H1 (cell line): ENCODE measurements at regions not wholly inside any gene's neighbourhood (a gene's known extent, or its start where the extent isn't known, plus 50 kb on each side); places are given as distances from the start of the nearest gene placed in this dataset.

ENCODE experiments used
- BACH1 ChIP-seq: IDR thresholded peaks from 2 replicates; pipeline ENCODE4 v1.6.1; 2012; ENCODE audit warnings: low read length, improper control_type of control experiment
- CBX5 ChIP-seq: fragments of 300-800, 300-1000 bp; sonication (generic); IDR thresholded peaks from 2 replicates; pipeline ENCODE4 v1.7.1; 2016; ENCODE audit warnings: antibody characterized with exemption, low read length, low read depth
- CEBPB ChIP-seq: IDR thresholded peaks from 2 replicates; pipeline ENCODE4 v1.6.1; 2012; ENCODE audit warnings: low read depth, low read length
- CREB1 ChIP-seq: IDR thresholded peaks from 2 replicates; pipeline ENCODE4 v1.6.1; 2012; ENCODE audit warnings: inconsistent platforms
- GABPA ChIP-seq: IDR thresholded peaks from 2 replicates; pipeline ENCODE4 v1.6.1; 2011; ENCODE audit warnings: mild to moderate bottlenecking, low read length, moderate library complexity, borderline replicate concordance; ENCODE audit not compliant: insufficient read depth
- SUZ12 ChIP-seq: fragments of 200-600 bp; sonication (generic); IDR thresholded peaks from 2 replicates; pipeline ENCODE4 v1.6.1; 2012; ENCODE audit warnings: mild to moderate bottlenecking, inconsistent platforms, low read length, moderate library complexity, mixed read lengths
- TAF7 ChIP-seq: optimal IDR thresholded peaks from 2 replicates; pipeline ENCODE3; 2011; ENCODE audit warnings: low read depth, mild to moderate bottlenecking, inconsistent platforms, low read length, moderate library complexity, borderline replicate concordance
- TF ChIP-seq, protein P1 (sequence below): fragments of 300-600 bp; sonication (generic); IDR thresholded peaks from 2 replicates; pipeline ENCODE4 v1.7.1; 2012; ENCODE audit warnings: low read length, moderate library complexity, mild to moderate bottlenecking, inconsistent platforms; ENCODE audit not compliant: insufficient replicate concordance

DNA sequence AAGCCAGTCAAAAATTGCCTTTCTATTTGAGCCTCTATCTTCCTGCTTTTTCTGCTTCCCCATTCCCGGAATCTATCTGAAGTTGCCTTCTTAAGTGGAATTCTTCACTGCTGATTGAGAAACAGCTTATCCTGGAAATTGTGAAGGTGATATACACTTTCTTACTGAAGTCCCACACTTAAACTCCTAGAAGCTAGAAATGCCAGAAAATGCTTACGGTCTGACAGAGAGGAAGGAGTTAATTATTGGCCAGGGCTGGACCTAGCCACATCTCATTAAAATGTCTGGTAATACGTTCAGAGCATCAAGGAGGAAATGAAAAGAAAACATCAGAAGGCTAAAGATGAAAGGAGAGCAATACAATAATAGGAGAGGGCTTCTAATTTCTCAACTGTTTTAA is 292.5 kb upstream of the SNX7 start (continued):
- TF ChIP-seq CEBPB (no peak), CBX5 (no peak), SUZ12 (no peak), TAF7 (no peak), CREB1 (no peak), GABPA (no peak), BACH1 (no peak)
- TF ChIP-seq, protein P1, sequence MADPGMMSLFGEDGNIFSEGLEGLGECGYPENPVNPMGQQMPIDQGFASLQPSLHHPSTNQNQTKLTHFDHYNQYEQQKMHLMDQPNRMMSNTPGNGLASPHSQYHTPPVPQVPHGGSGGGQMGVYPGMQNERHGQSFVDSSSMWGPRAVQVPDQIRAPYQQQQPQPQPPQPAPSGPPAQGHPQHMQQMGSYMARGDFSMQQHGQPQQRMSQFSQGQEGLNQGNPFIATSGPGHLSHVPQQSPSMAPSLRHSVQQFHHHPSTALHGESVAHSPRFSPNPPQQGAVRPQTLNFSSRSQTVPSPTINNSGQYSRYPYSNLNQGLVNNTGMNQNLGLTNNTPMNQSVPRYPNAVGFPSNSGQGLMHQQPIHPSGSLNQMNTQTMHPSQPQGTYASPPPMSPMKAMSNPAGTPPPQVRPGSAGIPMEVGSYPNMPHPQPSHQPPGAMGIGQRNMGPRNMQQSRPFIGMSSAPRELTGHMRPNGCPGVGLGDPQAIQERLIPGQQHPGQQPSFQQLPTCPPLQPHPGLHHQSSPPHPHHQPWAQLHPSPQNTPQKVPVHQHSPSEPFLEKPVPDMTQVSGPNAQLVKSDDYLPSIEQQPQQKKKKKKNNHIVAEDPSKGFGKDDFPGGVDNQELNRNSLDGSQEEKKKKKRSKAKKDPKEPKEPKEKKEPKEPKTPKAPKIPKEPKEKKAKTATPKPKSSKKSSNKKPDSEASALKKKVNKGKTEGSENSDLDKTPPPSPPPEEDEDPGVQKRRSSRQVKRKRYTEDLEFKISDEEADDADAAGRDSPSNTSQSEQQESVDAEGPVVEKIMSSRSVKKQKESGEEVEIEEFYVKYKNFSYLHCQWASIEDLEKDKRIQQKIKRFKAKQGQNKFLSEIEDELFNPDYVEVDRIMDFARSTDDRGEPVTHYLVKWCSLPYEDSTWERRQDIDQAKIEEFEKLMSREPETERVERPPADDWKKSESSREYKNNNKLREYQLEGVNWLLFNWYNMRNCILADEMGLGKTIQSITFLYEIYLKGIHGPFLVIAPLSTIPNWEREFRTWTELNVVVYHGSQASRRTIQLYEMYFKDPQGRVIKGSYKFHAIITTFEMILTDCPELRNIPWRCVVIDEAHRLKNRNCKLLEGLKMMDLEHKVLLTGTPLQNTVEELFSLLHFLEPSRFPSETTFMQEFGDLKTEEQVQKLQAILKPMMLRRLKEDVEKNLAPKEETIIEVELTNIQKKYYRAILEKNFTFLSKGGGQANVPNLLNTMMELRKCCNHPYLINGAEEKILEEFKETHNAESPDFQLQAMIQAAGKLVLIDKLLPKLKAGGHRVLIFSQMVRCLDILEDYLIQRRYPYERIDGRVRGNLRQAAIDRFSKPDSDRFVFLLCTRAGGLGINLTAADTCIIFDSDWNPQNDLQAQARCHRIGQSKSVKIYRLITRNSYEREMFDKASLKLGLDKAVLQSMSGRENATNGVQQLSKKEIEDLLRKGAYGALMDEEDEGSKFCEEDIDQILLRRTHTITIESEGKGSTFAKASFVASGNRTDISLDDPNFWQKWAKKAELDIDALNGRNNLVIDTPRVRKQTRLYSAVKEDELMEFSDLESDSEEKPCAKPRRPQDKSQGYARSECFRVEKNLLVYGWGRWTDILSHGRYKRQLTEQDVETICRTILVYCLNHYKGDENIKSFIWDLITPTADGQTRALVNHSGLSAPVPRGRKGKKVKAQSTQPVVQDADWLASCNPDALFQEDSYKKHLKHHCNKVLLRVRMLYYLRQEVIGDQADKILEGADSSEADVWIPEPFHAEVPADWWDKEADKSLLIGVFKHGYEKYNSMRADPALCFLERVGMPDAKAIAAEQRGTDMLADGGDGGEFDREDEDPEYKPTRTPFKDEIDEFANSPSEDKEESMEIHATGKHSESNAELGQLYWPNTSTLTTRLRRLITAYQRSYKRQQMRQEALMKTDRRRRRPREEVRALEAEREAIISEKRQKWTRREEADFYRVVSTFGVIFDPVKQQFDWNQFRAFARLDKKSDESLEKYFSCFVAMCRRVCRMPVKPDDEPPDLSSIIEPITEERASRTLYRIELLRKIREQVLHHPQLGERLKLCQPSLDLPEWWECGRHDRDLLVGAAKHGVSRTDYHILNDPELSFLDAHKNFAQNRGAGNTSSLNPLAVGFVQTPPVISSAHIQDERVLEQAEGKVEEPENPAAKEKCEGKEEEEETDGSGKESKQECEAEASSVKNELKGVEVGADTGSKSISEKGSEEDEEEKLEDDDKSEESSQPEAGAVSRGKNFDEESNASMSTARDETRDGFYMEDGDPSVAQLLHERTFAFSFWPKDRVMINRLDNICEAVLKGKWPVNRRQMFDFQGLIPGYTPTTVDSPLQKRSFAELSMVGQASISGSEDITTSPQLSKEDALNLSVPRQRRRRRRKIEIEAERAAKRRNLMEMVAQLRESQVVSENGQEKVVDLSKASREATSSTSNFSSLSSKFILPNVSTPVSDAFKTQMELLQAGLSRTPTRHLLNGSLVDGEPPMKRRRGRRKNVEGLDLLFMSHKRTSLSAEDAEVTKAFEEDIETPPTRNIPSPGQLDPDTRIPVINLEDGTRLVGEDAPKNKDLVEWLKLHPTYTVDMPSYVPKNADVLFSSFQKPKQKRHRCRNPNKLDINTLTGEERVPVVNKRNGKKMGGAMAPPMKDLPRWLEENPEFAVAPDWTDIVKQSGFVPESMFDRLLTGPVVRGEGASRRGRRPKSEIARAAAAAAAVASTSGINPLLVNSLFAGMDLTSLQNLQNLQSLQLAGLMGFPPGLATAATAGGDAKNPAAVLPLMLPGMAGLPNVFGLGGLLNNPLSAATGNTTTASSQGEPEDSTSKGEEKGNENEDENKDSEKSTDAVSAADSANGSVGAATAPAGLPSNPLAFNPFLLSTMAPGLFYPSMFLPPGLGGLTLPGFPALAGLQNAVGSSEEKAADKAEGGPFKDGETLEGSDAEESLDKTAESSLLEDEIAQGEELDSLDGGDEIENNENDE: no peak
